GM12878 (cell line): ENCODE measurements at regions not wholly inside any gene's neighbourhood (a gene's known extent, or its start where the extent isn't known, plus 50 kb on each side); places are given as distances from the start of the nearest gene placed in this dataset.

Experiments used
- ATAC-seq: fragments of 200-7000 bp; cut with Tn5 transposase; 3 replicates; pipeline ENCODE4 v1.9.1; 2020; ENCODE audit warnings: mild to moderate bottlenecking, moderate library complexity
- BruUV-seq: library from RNA; stranded (reverse); fragments of 400-500 nt; replicated peaks from 2 replicates; lab custom pipeline; 2021; lab: Mats Ljungman, UMichigan
- CTCF ChIA-PET: fragments of 300-600 bp; sonication (Branson Sonifier 250); formaldehyde crosslinking; extraction: SDS; loops from one replicate; lab custom pipeline; 2021; ENCODE audit warnings: inconsistent platforms; lab: Yijun Ruan, JAX
- POLR2A ChIA-PET: fragments of 350-600 bp; formaldehyde crosslinking; extraction: SDS; loops from one replicate; lab custom pipeline; 2021; ENCODE audit warnings: inconsistent platforms; lab: Charles Lee
- RAD21 ChIA-PET: fragments of 300-600 bp; sonication (Branson Sonifier 250); formaldehyde crosslinking; loops from one replicate; lab custom pipeline; 2023; ENCODE audit warnings: antibody characterized with exemption; ENCODE audit not compliant: unreplicated experiment; lab: Charles Lee
- SMC1A ChIA-PET: fragments of 300-600 bp; sonication (Branson Sonifier 250); formaldehyde crosslinking; loops from one replicate; lab custom pipeline; 2023; ENCODE audit not compliant: unreplicated experiment, uncharacterized antibody; lab: Charles Lee
- DNase-seq: peaks from one replicate; pipeline ENCODE4 v3.0.0-alpha.2; 2011; ENCODE audit warnings: low read depth, low spot score
- FAIRE-seq: peaks from 3 replicates; lab custom pipeline; 2011; peaks lifted over from hg19 to GRCh38; lab: Jason Lieb, UNC
- H2AFZ ChIP-seq: 2 replicates; pipeline ENCODE4 v1.6.0; 2011; ENCODE audit warnings: low read depth, low read length, control low read depth; ENCODE audit not compliant: control insufficient read depth
- H3K27ac ChIP-seq: 2 replicates; pipeline ENCODE4 v1.5.1; 2011; ENCODE audit warnings: control low read depth; ENCODE audit not compliant: control insufficient read depth, insufficient read depth
- H3K27me3 ChIP-seq, 2 experiments: replicated peaks in 1 of 2; 2 replicates each; pipeline versions ENCODE4 v1.6.0 to v1.6.1; 2011; ENCODE audit warnings: low read length in 1 of 2; ENCODE audit not compliant: control insufficient read depth in 2 of 2, insufficient read depth in 2 of 2
- H3K36me3 ChIP-seq, 2 experiments: 2 replicates each; pipeline ENCODE4 v1.5.1; 2011; ENCODE audit warnings: low read length in 1 of 2; ENCODE audit not compliant: control insufficient read depth in 2 of 2, insufficient read depth in 2 of 2
- H3K4me1 ChIP-seq: 2 replicates; pipeline ENCODE4 v1.6.1; 2011; ENCODE audit warnings: mild to moderate bottlenecking, low read length, moderate library complexity, mixed read lengths; ENCODE audit not compliant: control insufficient read depth, insufficient read depth
- H3K4me2 ChIP-seq: 2 replicates; pipeline ENCODE4 v1.6.0; 2011; ENCODE audit warnings: control low read depth; ENCODE audit not compliant: control insufficient read depth, insufficient read depth
- H3K4me3 ChIP-seq: fragments of 200-600 bp; sonication (generic); 2 replicates; pipeline ENCODE4 v1.5.1; 2016
- H3K79me2 ChIP-seq: 2 replicates; pipeline ENCODE4 v1.6.0; 2011; ENCODE audit warnings: low read length; ENCODE audit not compliant: control insufficient read depth, insufficient read depth
- H3K9ac ChIP-seq: 2 replicates; pipeline ENCODE4 v1.8.0; 2011; ENCODE audit warnings: low read length, control low read depth, mixed read lengths; ENCODE audit not compliant: control insufficient read depth, insufficient read depth
- H3K9me3 ChIP-seq: replicated peaks from 3 replicates; pipeline ENCODE4 v1.5.1; 2011; ENCODE audit warnings: mild to moderate bottlenecking, low read length; ENCODE audit not compliant: control insufficient read depth, insufficient read depth
- H4K20me1 ChIP-seq: 2 replicates; pipeline ENCODE4 v1.6.0; 2011; ENCODE audit not compliant: control insufficient read depth, insufficient read depth
- ATF2 ChIP-seq: IDR thresholded peaks from 2 replicates; pipeline ENCODE4 v1.6.1; 2012; ENCODE audit warnings: low read length, inconsistent platforms
- ELK1 ChIP-seq: IDR thresholded peaks from 2 replicates; pipeline ENCODE4 v1.6.1; 2012; ENCODE audit warnings: low read depth, low read length, improper control_type of control experiment
- ESRRA ChIP-seq: IDR thresholded peaks from 2 replicates; pipeline ENCODE4 v1.6.1; 2012; ENCODE audit warnings: mild to moderate bottlenecking, low read length, improper control_type of control experiment
- HDGF ChIP-seq: fragments of 450-650 bp; IDR thresholded peaks from 2 replicates; pipeline ENCODE4 v1.6.1; 2016; ENCODE audit warnings: antibody characterized with exemption
- HSF1 ChIP-seq: fragments of 150-350 bp; IDR thresholded peaks from 2 replicates; pipeline ENCODE4 v1.6.1; 2014; ENCODE audit warnings: mild to moderate bottlenecking, low read depth, low read length
- IKZF2 ChIP-seq, 2 experiments: fragments of 450-650 bp; IDR thresholded peaks; 2 replicates each; pipeline ENCODE4 v1.6.1; 2017; ENCODE audit warnings: mild to moderate bottlenecking in 2 of 2, moderate library complexity in 2 of 2
- PBX3 ChIP-seq: IDR thresholded peaks from 2 replicates; pipeline ENCODE4 v1.6.1; 2011; ENCODE audit warnings: mild to moderate bottlenecking, low read depth, low read length, moderate library complexity; ENCODE audit not compliant: insufficient replicate concordance
- POLR2AphosphoS5 ChIP-seq: IDR thresholded peaks from 2 replicates; pipeline ENCODE4 v1.6.1; 2011; ENCODE audit warnings: mild to moderate bottlenecking, low read length, inconsistent platforms
- PRDM15 ChIP-seq: fragments of 450-650 bp; formaldehyde crosslinking; IDR thresholded peaks from 2 replicates; pipeline ENCODE4 v1.4.0; 2020; ENCODE audit warnings: mild to moderate bottlenecking, moderate library complexity
- RUNX3 ChIP-seq: IDR thresholded peaks from 2 replicates; pipeline ENCODE4 v1.6.1; 2012; ENCODE audit warnings: low read length, inconsistent platforms
- SKIL ChIP-seq: fragments of 450-650 bp; IDR thresholded peaks from 2 replicates; pipeline ENCODE4 v1.6.1; 2017; ENCODE audit warnings: mild to moderate bottlenecking, low read depth, inconsistent platforms; ENCODE audit not compliant: poor library complexity, severe bottlenecking
- SREBF2 ChIP-seq: IDR thresholded peaks from 2 replicates; pipeline ENCODE4 v1.6.1; 2012; ENCODE audit warnings: mild to moderate bottlenecking, low read length
- ZNF217 ChIP-seq: fragments of 450-650 bp; IDR thresholded peaks from 2 replicates; pipeline ENCODE4 v1.6.1; 2017; ENCODE audit warnings: antibody characterized with exemption, mild to moderate bottlenecking
- ZNF24 ChIP-seq: fragments of 450-650 bp; IDR thresholded peaks from 2 replicates; pipeline ENCODE4 v1.6.1; 2017; ENCODE audit warnings: antibody characterized with exemption, mild to moderate bottlenecking
- WGBS: methylation state at CpG from one replicate; pipeline ENCODE4 v1.1.6; 2016; ENCODE audit warnings: low lambda C conversion rate; ENCODE audit not compliant: insufficient replicate concordance, insufficient coverage; ENCODE audit errors: missing lambda C conversion rate; 5-methylcytosine and 5-hydroxymethylcytosine counted together
- in situ Hi-C: fragments of 300-500 bp; cut with MboI; formaldehyde crosslinking; loops from 9 replicates; pipeline ENCODE4 v1.14.3; 2018; ENCODE audit warnings: mixed read lengths
- intact Hi-C: fragments of 100-400 bp; cut with micrococcal nuclease; formaldehyde crosslinking; loops from one replicate; pipeline ENCODE4 v1.14.2; 2022; ENCODE audit not compliant: unreplicated experiment

- 19% methylated on average over 7 of the region's 7 CpGs for WGBS
- Histone ChIP-seq H3K36me3 (no peaks in the 10 kb centered on the region), H4K20me1 (no peaks in the 10 kb centered on the region), H3K27ac (no peak overlapping the region), H3K79me2 (no peaks in the 10 kb centered on the region), H2AFZ (no peak overlapping the region), H3K4me1 (no peaks in the 10 kb centered on the region), H3K27me3 (no peaks in the 10 kb centered on the region), H3K9me3 (no peaks in the 10 kb centered on the region; the same call in 2 of the 3 replicates), H3K4me2 (no peak overlapping the region), H3K4me3 (no peak overlapping the region), H3K9ac (no peak overlapping the region)
- in situ Hi-C loops: no loop called here
- ChIA-PET RAD21 (no interaction called here), SMC1A (no interaction called here), CTCF (no interaction called here), POLR2A (no interaction called here)
- ATAC-seq (no peak), FAIRE-seq (no peak), DNase-seq (no peak)
- intact Hi-C loops: no loop called here
- BruUV-seq: no TSS peak
- TF ChIP-seq PRDM15 (CRISPR knock-in tag): no peak
- TF ChIP-seq HDGF: no peak
- no peak for TF ChIP-seq ESRRA
- TF ChIP-seq HSF1: no peak
- TF ChIP-seq POLR2AphosphoS5: no peak
- no peak for TF ChIP-seq ZNF24
- no peak for TF ChIP-seq ATF2
- TF ChIP-seq SREBF2: no peak
- TF ChIP-seq ELK1: no peak
- no peak for TF ChIP-seq IKZF2 (IDR thresholded peaks at IDR 0.05)
- TF ChIP-seq ZNF217: no peak
- TF ChIP-seq SKIL: no peak
- no peak for TF ChIP-seq PBX3
- no peak for TF ChIP-seq RUNX3
Observed at GRCh38 chr19:31913103-31913661, 432.2 kb upstream of the ZNF507 start.
